ENCODE measurements at regions not wholly inside any gene's neighbourhood (a gene's known extent, or its start where the extent isn't known, plus 50 kb on each side); places are given as distances from the start of the nearest gene placed in this dataset.
"Not testable (repeated sequence)": the region's sequence is repeated elsewhere in the genome, so short reads cannot be mapped to it uniquely, and the experiment has no call there.

- H3K27ac ChIP-seq (ENCODE audit: low read depth, low read length); DNase-seq; H3K36me3 Mint-ChIP-seq; H3K4me3 Mint-ChIP-seq; H3K27me3 ChIP-seq (ENCODE audit: insufficient read depth, low read length); H3K27me3 Mint-ChIP-seq; POLR2A ChIA-PET (ENCODE audit: partially characterized antibody); H3K36me3 ChIP-seq (ENCODE audit: insufficient read depth, low read length); H3K27ac Mint-ChIP-seq; H3K4me1 ChIP-seq (ENCODE audit: insufficient read depth, low read length); H3K9me3 ChIP-seq (ENCODE audit: control insufficient read depth in 1 of 2, low read length in 2 of 2); CTCF ChIA-PET (ENCODE audit: partially characterized antibody); H3K4me1 Mint-ChIP-seq; intact Hi-C loops (cut with micrococcal nuclease); H3K4me3 ChIP-seq (ENCODE audit: low read length in 2 of 2): not testable (repeated sequence)
- peaks cover 2 to 28% (median 19%) of the 10 kb centered on the region in 8 donors for H3K9me3 Mint-ChIP-seq
These were observed 1353.3 kb downstream of the PLA2G4A start for GRCh38 chr1:188182063-188182462.

- ChIA-PET CTCF (ENCODE audit: partially characterized antibody) (no interaction called here), POLR2A (ENCODE audit: partially characterized antibody) (no interaction called here)
- DNase-seq = no peak
- intact Hi-C loops (cut with micrococcal nuclease) = no loop called here
- Histone ChIP-seq H3K36me3 (ENCODE audit: insufficient read depth, low read length) (no peaks in the 10 kb centered on the region), H3K27ac (ENCODE audit: low read depth, low read length) (no peak overlapping the region), H3K4me3 (ENCODE audit: low read length in 2 of 2) (no peak overlapping the region), H3K4me1 (ENCODE audit: insufficient read depth, low read length) (no peaks in the 10 kb centered on the region), H3K27me3 (ENCODE audit: insufficient read depth, low read length) (no peaks in the 10 kb centered on the region), H3K9me3 (ENCODE audit: control insufficient read depth in 1 of 2, low read length in 2 of 2) (no peaks in the 10 kb centered on the region)
- H3K27me3 Mint-ChIP-seq = no peaks in the 10 kb centered on the region
- no peaks in the 10 kb centered on the region for H3K36me3 Mint-ChIP-seq
- H3K4me3 Mint-ChIP-seq = no peak overlapping the region
- H3K9me3 Mint-ChIP-seq = peaks cover 4 to 23% (median 12%) of the 10 kb centered on the region in 8 donors
- H3K4me1 Mint-ChIP-seq = no peaks in the 10 kb centered on the region
- H3K27ac Mint-ChIP-seq = no peak overlapping the region
These were observed 1359.6 kb downstream of the PLA2G4A start for GRCh38 chr1:188188317-188188716.

GRCh38 chr1:188194916-188195315, 1366.2 kb downstream of the PLA2G4A start:
- ChIA-PET POLR2A (ENCODE audit: partially characterized antibody) (no interaction called here), CTCF (ENCODE audit: partially characterized antibody) (no interaction called here)
- Mint-ChIP-seq H3K27me3 (no peaks in the 10 kb centered on the region), H3K4me1 (no peaks in the 10 kb centered on the region), H3K4me3 (no peak overlapping the region), H3K9me3 (peaks cover 1 to 17% (median 5%) of the 10 kb centered on the region in 8 donors), H3K27ac (no peak overlapping the region), H3K36me3 (no peaks in the 10 kb centered on the region)
- no peaks in the 10 kb centered on the region for H3K4me1 ChIP-seq (ENCODE audit: insufficient read depth, low read length)
- H3K36me3 ChIP-seq (ENCODE audit: insufficient read depth, low read length) = no peaks in the 10 kb centered on the region
- intact Hi-C loops (cut with micrococcal nuclease) = no loop called here
- no peak overlapping the region for H3K4me3 ChIP-seq (ENCODE audit: low read length in 2 of 2)
- H3K9me3 ChIP-seq (ENCODE audit: control insufficient read depth in 1 of 2, low read length in 2 of 2) = no peaks in the 10 kb centered on the region
- DNase-seq = no peak
- H3K27ac ChIP-seq (ENCODE audit: low read depth, low read length) = no peak overlapping the region
- no peaks in the 10 kb centered on the region for H3K27me3 ChIP-seq (ENCODE audit: insufficient read depth, low read length)

- Mint-ChIP-seq H3K27ac (no peak overlapping the region), H3K36me3 (no peaks in the 10 kb centered on the region), H3K27me3 (no peaks in the 10 kb centered on the region), H3K4me1 (no peaks in the 10 kb centered on the region), H3K4me3 (no peak overlapping the region), H3K9me3 (peaks cover 2 to 19% (median 6%) of the 10 kb centered on the region in 8 donors)
- Histone ChIP-seq H3K27ac (ENCODE audit: low read depth, low read length) (no peak overlapping the region), H3K4me1 (ENCODE audit: insufficient read depth, low read length) (no peaks in the 10 kb centered on the region), H3K9me3 (ENCODE audit: control insufficient read depth in 1 of 2, low read length in 2 of 2) (no peaks in the 10 kb centered on the region), H3K27me3 (ENCODE audit: insufficient read depth, low read length) (no peaks in the 10 kb centered on the region), H3K4me3 (ENCODE audit: low read length in 2 of 2) (no peak overlapping the region), H3K36me3 (ENCODE audit: insufficient read depth, low read length) (no peaks in the 10 kb centered on the region)
- intact Hi-C loops (cut with micrococcal nuclease) = no loop called here
- no peak for DNase-seq
- POLR2A ChIA-PET (ENCODE audit: partially characterized antibody) = no interaction called here
- CTCF ChIA-PET (ENCODE audit: partially characterized antibody) = no interaction called here
These were observed 1389.5 kb downstream of the PLA2G4A start for GRCh38 chr1:188218289-188218688.

GRCh38 chr1:188220051-188220450, 1391.3 kb downstream of the PLA2G4A start:
- H3K27ac Mint-ChIP-seq = no peak overlapping the region
- H3K36me3 ChIP-seq (ENCODE audit: insufficient read depth, low read length) = no peaks in the 10 kb centered on the region
- peaks cover 4 to 24% (median 9%) of the 10 kb centered on the region in 8 donors for H3K9me3 Mint-ChIP-seq
- intact Hi-C loops (cut with micrococcal nuclease) = no loop called here
- CTCF ChIA-PET (ENCODE audit: partially characterized antibody) = no interaction called here
- POLR2A ChIA-PET (ENCODE audit: partially characterized antibody) = no interaction called here
- no peaks in the 10 kb centered on the region for H3K27me3 Mint-ChIP-seq
- H3K4me1 ChIP-seq (ENCODE audit: insufficient read depth, low read length) = no peaks in the 10 kb centered on the region
- no peak for DNase-seq
- H3K36me3 Mint-ChIP-seq = no peaks in the 10 kb centered on the region
- H3K9me3 ChIP-seq (ENCODE audit: control insufficient read depth in 1 of 2, low read length in 2 of 2) = no peaks in the 10 kb centered on the region
- H3K27ac ChIP-seq (ENCODE audit: low read depth, low read length) = no peak overlapping the region
- H3K4me1 Mint-ChIP-seq = no peaks in the 10 kb centered on the region
- no peak overlapping the region for H3K4me3 Mint-ChIP-seq
- no peaks in the 10 kb centered on the region for H3K27me3 ChIP-seq (ENCODE audit: insufficient read depth, low read length)
- H3K4me3 ChIP-seq (ENCODE audit: low read length in 2 of 2) = no peak overlapping the region

GRCh38 chr1:188224263-188224662, 1395.5 kb downstream of the PLA2G4A start:
- Mint-ChIP-seq H3K4me1 (no peaks in the 10 kb centered on the region), H3K36me3 (no peaks in the 10 kb centered on the region), H3K27ac (no peak overlapping the region), H3K27me3 (no peaks in the 10 kb centered on the region), H3K9me3 (peaks cover 4 to 30% (median 15%) of the 10 kb centered on the region in 8 donors), H3K4me3 (no peak overlapping the region)
- no peaks in the 10 kb centered on the region for H3K4me1 ChIP-seq (ENCODE audit: insufficient read depth, low read length)
- ChIA-PET POLR2A (ENCODE audit: partially characterized antibody) (no interaction called here), CTCF (ENCODE audit: partially characterized antibody) (no interaction called here)
- H3K27ac ChIP-seq (ENCODE audit: low read depth, low read length) = no peak overlapping the region
- no peaks in the 10 kb centered on the region for H3K9me3 ChIP-seq (ENCODE audit: control insufficient read depth in 1 of 2, low read length in 2 of 2)
- no peaks in the 10 kb centered on the region for H3K27me3 ChIP-seq (ENCODE audit: insufficient read depth, low read length)
- no peak overlapping the region for H3K4me3 ChIP-seq (ENCODE audit: low read length in 2 of 2)
- intact Hi-C loops (cut with micrococcal nuclease) = no loop called here
- no peak for DNase-seq
- H3K36me3 ChIP-seq (ENCODE audit: insufficient read depth, low read length) = no peaks in the 10 kb centered on the region

GRCh38 chr1:188225975-188226374, 1397.2 kb downstream of the PLA2G4A start:
- Mint-ChIP-seq H3K4me3 (no peak overlapping the region), H3K27me3 (no peaks in the 10 kb centered on the region), H3K9me3 (peaks cover 4 to 30% (median 15%) of the 10 kb centered on the region in 8 donors), H3K36me3 (no peaks in the 10 kb centered on the region), H3K4me1 (no peaks in the 10 kb centered on the region), H3K27ac (no peak overlapping the region)
- POLR2A ChIA-PET (ENCODE audit: partially characterized antibody) = no interaction called here
- no peaks in the 10 kb centered on the region for H3K4me1 ChIP-seq (ENCODE audit: insufficient read depth, low read length)
- intact Hi-C loops (cut with micrococcal nuclease) = no loop called here
- H3K9me3 ChIP-seq (ENCODE audit: control insufficient read depth in 1 of 2, low read length in 2 of 2) = no peaks in the 10 kb centered on the region
- H3K27me3 ChIP-seq (ENCODE audit: insufficient read depth, low read length) = no peaks in the 10 kb centered on the region
- H3K27ac ChIP-seq (ENCODE audit: low read depth, low read length) = no peak overlapping the region
- CTCF ChIA-PET (ENCODE audit: partially characterized antibody) = no interaction called here
- H3K36me3 ChIP-seq (ENCODE audit: insufficient read depth, low read length) = no peaks in the 10 kb centered on the region
- no peak overlapping the region for H3K4me3 ChIP-seq (ENCODE audit: low read length in 2 of 2)
- DNase-seq = no peak

- ChIA-PET CTCF (ENCODE audit: partially characterized antibody) (no interaction called here), POLR2A (ENCODE audit: partially characterized antibody) (no interaction called here)
- Mint-ChIP-seq H3K4me1 (no peaks in the 10 kb centered on the region), H3K9me3 (peaks cover under 1 to 37% (median 19%) of the 10 kb centered on the region in 8 donors), H3K27me3 (no peaks in the 10 kb centered on the region), H3K4me3 (no peak overlapping the region), H3K27ac (no peak overlapping the region), H3K36me3 (no peaks in the 10 kb centered on the region)
- DNase-seq = no peak
- no peaks in the 10 kb centered on the region for H3K9me3 ChIP-seq (ENCODE audit: control insufficient read depth in 1 of 2, low read length in 2 of 2)
- no peaks in the 10 kb centered on the region for H3K27me3 ChIP-seq (ENCODE audit: insufficient read depth, low read length)
- intact Hi-C loops (cut with micrococcal nuclease) = no loop called here
- no peak overlapping the region for H3K4me3 ChIP-seq (ENCODE audit: low read length in 2 of 2)
- H3K36me3 ChIP-seq (ENCODE audit: insufficient read depth, low read length) = no peaks in the 10 kb centered on the region
- H3K4me1 ChIP-seq (ENCODE audit: insufficient read depth, low read length) = no peaks in the 10 kb centered on the region
- no peak overlapping the region for H3K27ac ChIP-seq (ENCODE audit: low read depth, low read length)
These were observed 1399.9 kb downstream of the PLA2G4A start for GRCh38 chr1:188228623-188229022.
